Muscle of back (tissue), 3 donors: ENCODE measurements at regions not wholly inside any gene's neighbourhood (a gene's known extent, or its start where the extent isn't known, plus 50 kb on each side); places are given as distances from the start of the nearest gene placed in this dataset.

Experiments
- DNase-seq, 3 donors: peaks; one replicate each; pipeline versions ENCODE4 v3.0.0 to v3.0.0-alpha.2; 2013

DNA sequence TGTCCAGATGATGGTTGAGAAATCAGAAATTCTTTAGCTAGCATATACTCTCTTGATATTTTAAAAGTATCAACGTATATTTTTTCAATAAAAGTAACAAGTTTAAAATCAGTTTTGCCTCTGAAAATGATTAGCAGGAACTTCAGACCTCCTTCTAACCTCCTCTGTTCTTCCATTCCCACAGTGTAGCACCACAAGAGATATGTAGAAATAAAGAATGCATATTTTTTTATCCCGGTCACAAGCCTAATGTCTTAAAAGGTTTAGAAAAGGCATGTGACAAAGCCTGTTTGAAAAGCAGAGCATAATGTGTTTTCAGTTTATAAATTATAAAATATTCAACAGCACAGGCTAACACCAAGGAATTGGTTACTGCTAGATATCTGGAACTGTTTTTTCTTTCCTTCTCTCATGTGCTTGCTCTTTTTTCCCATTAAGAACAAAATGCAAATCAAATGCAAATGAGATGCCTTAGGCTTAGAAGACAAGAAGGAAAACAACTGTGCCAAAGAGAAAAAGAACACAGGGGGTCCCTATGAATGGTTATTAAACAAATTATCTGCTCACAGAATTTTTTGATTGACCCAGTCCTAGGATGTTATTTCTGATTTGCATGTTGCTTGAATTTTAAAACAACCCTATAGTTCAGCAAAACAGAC, 351.7 kb upstream of the FAM241A start:
- no peak for DNase-seq

DNA sequence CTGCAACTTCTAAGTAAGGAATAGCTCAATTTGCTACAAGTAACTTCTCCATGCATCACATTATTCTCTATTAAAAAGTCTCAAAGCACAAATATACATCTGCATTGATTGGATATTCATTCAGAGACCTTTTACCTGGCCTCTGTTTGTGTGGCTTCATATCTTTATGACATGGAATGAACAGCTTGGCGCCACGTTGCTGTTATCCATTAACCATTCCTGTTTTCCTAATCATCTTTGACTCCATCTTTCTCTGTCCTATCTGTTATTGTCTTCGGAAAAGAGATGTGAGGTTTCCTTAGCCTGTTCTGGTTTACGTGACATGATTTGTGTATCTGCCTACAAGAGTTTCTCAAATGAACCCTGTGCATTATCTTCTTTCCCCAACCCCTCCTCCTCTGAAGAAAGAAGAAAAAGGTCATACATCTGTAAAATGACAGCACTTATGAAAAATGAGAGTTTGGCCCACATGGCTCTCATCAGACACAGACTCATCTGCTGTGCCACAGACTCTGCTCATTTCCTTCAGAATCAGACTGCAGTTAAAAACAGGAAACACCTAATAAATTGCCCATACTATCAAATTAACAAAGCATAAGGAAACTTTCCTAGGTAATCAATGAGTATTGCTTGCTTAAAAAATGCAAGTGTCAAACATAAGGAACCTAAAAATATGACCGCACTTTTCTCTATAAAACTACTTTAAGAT, 347.6 kb upstream of the FAM241A start:
- no peak for DNase-seq

DNA sequence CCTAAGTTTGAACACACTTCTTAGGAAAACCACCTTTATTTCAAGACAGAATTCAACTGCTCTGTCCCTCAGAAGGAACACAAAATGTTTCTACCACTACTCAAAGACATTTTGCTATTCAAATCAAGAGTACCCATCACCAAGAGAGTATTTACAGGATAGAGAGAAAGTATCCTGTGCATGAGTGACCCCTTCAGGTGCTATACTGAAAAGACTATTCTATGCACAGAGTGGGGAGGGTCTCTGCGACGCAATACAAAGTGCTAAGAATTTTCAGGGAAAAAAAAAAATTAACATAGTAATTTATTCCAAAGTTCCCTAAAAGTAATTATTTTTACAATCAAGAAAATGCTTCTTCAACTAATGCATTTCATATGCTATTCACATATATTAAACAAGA, 346.4 kb upstream of the FAM241A start:
- no peak for DNase-seq

DNA sequence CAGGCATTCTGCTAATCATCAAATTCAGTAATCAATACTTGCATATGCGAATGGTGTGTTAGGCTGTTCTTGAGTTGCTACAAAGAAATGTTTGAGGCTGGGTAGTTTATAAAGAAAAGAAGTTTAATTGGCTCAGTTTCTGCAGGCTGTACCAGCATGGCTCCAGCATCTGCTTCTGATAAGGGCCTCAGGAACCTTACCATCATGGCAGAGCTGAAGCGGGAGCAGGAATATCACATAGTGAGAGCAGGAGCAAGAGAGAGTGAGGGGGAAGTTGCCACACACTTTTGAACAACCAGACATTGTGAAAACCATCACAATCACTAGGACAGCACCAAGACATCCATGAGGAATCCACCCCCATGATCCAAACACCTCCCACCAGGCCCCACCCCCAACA, 344.7 kb upstream of the FAM241A start:
- DNase-seq: no peak

DNA sequence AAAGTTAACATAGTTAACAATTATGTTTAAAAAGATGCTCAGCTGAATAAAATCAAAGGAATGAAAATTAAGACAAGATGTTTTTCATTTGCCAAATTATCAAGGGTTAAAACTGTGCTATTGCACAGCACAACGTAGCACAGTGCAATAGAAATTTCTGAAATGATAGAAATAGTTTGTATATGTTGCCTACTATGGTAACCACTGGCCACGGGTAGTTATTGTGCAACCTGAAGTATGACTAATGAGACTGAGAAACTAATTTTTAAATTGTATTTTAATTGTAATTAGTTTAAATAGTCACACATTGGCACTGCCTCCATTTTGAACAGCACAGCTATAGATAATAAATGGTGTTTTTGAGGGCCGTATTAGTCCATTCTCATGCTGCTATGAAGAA, 343.1 kb upstream of the FAM241A start:
- no peak for DNase-seq

DNA sequence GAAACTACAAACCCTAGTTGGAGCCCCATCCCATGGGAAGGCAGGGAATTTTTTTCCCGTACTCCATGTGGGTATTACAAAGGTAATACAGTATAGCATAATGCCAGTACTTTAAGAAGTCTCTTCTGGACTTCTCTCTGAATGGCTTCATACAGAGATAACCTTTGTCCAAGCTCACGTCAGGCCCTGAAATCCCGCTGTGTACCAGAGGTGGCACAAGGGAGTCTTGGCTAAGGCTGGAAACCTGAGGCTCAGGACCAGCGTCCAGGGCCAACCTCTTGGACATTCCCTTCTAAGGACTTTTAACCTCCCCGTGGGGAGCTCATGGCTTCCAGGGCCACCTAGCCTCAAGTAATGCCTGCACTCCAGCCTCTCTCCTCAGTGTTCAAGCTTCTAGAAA, 338.9 kb upstream of the FAM241A start:
- DNase-seq: no peak

DNA sequence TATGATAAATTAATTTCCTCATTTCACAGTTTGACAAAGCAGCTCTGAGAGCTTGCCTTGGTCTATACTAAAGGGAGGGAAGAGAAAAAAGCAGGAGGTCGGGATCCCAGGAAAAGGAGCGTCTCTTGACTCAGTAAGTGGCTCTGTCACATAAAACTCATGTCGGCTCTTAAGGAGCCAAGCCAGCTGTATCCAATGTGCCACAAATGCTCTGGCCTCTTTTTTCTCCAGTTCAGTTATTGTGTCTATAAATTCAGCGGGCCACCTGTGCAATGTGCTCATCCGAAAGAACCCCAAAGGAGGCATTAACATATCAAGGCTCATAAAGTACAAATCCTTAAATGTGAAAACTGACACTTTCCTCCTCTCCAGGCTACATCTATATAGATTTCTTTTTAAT, 337.7 kb upstream of the FAM241A start:
- peak in 1 of 3 donors; percentile 8 for DNase-seq

DNA sequence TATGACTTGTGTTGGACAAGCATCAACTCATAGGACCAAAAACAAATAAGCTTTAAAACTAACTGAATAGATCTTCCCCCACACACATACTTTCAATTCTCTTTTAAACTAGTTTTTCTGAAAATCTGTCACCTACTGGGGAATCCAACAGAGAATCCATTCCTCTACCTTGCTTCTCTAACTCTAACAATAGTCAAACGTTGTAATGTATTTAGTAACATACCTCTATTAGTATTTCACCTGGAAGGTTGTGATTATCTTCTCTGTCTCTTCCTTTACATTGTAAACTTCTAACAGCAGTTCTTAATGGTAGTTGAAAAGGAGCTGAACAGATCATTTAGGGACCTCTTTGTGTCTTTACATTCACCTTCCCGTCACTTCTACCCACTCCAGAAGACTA, 337.1 kb upstream of the FAM241A start:
- no peak for DNase-seq

DNA sequence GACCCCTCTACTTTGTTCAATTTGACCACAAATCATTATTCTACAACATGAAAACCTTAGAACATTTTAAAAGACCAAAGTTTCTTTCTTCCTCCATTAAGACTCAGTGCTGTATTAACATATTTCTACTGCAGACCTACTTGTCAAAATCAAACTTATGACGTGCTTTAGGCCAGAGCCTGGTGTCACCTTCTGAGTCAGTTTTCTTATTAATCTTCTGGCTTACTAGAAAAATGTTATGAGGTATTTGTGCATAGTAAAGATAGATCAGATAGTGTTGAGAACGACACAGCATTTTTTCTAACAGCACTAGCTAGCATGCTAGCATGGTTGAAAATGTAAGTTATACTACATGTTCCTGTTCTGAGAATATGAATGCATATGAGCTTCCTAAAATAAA, 333.6 kb upstream of the FAM241A start:
- DNase-seq: no peak

DNA sequence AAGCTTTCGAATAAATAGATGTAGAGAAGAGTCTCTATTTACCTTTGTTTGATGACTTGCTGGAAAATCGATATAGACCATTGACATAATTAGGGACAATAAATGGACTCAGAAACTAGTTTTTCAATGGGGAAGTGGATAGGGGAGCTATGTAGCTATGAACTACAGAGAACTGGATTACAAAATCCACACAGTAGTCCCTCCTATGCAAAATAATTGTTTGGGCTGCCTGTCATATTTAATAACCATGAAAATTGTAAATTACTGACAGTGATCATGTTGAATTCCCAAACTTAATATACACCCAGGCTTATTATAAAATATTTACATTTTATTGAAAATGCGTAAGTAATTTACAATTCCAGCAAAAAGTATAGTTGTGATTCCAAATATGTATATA, 333.1 kb upstream of the FAM241A start:
- no peak for DNase-seq

DNA sequence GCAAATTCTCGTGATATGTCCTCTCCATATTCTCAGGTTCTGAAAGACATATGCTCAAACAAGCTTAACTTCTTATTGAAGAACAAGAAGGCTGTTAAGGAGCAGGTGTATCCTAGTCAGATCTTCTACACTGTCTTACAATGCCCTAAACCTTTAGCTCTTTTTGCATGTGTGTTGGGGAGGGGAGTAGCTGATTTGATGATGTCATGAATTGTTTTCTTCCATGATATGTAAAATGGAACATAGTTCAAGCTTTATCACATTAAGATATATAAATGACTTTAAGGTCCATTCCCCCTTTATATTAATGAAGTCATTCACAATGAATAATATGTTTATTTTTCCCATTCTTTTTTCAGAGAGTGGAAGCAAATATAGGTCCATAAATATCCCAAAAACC, 332.5 kb upstream of the FAM241A start:
- DNase-seq: no peak

DNA sequence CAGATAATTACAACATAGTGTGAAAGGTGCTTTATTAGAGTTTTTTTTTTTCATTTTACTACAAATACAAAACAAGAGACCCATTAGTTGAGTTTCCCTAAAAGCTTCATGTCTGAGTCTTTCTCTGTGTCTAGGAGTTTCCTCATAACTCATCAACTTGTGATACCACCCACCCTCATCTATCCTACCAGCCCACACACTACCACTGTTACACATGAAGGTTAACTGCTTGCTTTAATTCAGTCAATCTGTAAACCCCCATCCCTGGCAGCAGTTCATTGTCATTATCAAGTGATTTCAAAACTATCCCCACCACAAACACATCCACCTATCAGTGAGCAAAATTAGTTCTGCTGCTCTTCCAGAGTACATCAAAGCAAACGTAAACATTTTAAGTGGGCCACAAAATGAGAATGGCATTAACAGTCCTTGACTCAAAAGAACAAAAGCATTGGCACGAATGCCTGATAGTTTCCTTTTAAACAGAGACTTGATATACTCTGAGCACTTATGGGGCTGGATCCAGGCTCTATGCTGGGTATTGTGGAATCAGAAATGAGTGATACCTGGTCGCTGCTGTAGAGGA, 331.6 kb upstream of the FAM241A start:
- DNase-seq: no peak

DNA sequence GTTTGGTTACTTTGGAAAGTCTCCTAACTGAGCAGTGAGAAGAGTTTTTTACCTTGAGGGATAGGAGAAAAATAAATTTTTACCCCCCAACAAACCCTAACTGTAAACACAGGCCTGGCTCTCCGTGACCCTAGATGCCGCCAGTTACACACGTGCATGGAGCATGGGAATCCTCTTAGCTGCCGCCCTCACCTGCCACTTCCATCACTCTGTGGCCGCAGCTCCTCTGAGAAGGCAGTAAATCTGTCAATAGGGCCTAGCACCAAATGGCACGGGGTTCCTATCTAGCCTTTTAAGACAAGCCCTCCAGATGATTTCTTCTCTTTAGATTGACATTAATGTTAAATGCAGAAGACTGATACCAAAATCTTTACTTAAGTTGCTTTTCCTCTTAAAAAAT, 330.3 kb upstream of the FAM241A start:
- peak in 1 of 3 donors; percentile 4 for DNase-seq

DNA sequence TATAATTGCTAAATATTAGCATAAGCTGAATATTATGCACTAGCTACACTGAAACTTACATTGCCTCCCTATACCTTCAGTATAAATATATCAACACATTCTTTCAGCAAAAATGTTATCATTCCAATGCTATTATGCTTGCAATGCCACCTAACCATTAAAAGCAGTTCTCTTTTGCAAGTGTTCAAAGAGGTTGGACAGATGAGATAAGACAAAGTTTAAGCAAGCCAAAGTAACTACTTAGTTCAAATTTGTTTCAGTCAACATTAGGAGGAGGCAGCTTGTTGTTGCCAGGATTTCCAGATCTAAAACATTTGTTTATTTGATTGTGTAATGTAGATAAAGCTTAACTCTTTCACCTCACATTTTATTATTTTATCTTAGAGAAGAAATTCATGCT, 323.9 kb upstream of the FAM241A start:
- no peak for DNase-seq

DNA sequence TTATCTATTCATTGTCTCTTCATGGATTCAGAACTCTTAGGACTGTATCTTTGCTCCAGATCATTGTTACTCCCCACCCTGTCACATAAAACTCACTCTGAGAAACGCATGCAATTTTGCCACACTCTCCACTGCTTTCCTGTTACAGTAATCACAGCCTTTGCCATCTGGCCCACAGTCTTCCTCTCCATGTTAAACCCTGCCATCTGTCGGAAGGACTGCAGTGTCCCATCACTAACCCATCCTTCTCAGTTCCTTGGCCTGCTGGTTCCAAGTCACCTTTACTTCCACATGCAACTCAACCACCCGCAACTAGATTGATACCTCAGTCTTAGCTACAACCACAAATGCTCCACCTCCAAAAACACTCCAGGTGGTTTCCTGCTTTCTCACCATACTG, 308.7 kb upstream of the FAM241A start:
- no peak for DNase-seq

DNA sequence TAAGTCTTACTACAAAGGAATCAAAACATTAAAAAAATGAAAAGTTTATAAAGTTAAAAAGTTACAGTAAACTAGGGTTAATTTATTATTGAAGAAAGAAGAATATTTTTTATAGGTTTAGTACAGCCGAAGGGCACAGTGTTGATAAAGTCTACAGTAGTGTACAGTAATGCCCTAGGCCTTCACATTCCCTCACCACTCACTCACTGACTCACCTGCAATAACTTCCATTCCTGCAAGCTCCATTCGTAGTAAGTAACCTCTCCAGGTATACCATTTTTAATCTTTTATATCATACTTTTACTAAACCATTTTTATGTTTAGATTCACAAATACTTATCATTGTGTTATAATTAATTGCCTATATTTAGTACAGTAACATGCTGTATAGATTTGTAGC, 307.5 kb upstream of the FAM241A start:
- DNase-seq: no peak

DNA sequence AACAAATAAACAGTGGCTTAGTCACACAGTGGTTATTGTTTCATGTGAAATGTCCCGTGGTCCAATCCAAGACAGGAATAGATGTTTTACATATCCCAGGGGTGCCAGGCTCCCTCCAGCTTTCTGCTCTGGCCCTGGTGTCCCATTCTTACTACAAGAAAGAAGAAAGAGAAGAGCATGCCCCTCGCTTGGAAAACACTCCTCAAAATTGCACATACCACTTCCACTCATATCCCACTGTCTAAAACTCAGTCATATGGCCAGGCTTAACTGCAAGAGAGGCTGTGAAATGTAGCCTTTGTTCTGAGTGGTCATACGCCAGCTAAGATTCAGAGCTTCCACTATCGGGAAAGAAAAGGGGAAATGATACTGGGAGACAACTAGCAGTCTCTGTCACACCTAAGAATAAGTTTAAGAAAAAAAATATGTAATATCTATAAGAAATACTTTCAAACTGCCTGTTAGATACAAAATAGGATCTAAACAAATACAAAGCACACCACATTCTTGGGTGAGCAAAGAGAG, 306.8 kb upstream of the FAM241A start:
- DNase-seq: no peak

DNA sequence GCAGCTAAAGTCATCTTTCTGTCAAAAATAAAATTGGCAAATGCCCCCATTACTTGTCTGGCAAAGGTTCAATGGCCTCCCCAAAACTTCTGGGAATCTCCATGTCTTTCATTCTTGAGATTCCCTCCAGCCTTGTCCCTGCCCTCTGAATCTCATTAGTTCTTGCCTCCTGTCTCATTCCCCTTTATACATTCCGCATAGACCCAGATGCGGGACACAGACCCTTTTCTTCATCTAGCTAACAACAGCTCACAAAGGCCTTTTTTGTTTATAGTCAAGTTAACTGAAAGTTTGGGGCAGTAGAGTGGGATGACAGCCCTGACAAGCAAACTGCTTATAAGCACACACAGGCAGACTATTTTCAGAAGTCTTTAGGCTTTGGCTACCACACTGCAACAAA, 306.1 kb upstream of the FAM241A start:
- DNase-seq: peak in 1 of 3 donors; percentile 9

DNA sequence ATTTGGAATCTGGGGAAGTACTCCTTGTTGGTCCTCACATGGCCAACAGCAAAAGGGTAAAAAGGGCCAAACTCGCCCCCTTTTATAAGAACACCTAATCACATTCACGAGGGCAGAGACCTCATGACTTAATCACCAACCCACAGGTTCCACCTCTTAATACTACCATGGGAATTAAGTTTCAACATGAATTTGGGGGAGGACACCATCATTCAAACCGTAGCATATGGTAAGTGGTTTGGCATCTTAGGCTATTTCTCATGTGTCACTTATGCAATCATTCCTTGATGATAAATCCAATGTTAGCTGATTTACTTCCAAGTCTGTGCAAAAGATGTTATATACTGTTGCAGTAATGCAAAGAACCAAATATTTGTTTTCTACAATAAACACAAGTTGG, 302.9 kb upstream of the FAM241A start:
- no peak for DNase-seq

DNA sequence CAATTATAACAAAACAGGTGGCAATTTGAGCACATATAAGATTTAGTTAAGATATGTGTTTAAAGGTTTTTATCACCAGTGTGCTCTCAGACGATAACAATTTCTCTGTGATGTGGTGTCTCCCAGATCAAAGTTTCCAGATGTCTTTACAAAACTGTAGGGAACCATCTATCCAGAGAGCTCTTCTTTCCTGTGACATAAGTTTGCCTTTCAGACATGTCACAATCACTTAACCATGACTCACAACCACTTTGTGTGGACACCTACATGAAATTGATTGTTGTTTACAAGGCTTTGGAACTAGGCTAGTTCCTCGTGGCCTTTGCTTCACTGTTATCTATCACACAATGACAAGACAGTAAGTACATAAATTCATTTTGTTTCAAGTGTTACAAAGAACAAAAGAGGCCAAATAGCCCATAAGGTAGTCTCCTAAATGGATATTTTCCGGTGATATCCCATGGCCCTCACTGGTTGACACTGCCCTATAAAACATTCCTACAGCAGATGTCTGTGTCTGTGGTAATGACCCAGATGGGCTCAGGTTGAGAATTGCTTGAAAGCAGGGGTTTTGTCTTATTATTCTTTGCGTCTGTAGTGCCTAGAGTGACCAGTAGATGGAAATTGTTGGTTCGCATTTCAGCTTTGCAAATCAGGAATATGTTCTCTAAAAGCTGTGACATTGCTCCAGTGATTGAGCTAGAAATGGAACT, 297.8 kb upstream of the FAM241A start:
- peak in 1 of 3 donors; percentile 4 for DNase-seq

DNA sequence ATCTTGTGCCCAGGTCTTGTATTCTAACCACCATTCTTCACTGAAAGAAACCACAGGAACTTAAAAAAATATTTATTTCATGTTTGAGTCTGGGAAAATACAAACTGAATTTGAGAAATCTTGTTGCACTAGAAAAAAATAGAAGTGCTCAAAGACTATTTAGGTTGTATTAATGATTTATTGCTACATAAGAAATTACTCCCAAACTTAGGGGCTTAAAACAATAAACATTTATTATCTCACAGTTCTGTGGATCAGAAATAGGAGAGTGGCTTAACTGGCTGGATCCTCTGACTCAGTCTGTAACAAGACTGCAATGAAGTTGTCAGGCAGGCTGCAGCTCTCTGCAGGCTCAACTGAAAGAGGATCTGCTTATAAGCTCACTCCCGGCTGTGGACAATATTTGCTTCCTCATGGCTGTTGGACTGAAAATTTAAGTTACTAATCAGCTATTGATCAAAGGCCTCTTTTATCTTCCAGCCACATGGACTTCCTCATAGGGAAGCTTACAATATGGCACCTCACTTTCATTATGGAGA, 295.4 kb upstream of the FAM241A start:
- DNase-seq: no peak

DNA sequence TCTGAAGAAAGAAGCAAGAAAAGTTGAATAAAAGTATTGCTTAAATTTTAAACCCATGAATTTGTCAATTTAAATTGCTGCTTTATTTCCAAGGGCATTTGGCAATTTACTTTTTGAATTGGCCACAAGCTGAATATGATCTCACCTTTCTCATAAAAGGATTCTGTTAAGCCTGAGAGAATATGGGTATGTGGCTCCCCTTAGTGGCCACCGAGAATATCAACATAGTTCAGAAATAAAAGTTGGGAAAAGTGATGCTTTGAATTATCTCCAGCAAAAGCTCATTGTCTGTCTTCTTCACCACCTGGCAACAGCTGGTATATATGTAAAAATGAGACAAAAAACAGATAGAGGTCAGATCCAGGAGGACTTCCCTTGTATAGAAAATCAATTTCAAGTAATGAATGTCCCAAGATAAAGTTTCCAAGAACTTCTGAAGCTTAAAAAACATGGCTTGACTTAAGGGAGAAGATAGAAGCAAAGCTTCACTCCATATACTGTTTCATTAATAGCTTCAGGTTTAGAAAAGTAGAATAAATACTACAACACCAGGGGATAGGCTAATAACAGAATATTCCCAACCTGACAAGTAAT, 290.7 kb upstream of the FAM241A start:
- peak; percentile 10 to 49 (median 31) for DNase-seq
